IMR-90 (cell line): ENCODE measurements at regions not wholly inside any gene's neighbourhood (a gene's known extent, or its start where the extent isn't known, plus 50 kb on each side); places are given as distances from the start of the nearest gene placed in this dataset.

Experiments
- ATAC-seq: fragments of 200-7000 bp; cut with Tn5 transposase; 2 replicates; pipeline ENCODE4 v1.9.1; 2020; ENCODE audit warnings: low read depth, mild to moderate bottlenecking, moderate library complexity
- BruUV-seq: library from RNA; stranded (reverse); fragments of 400-500 nt; replicated peaks from 2 replicates; lab custom pipeline; 2021; lab: Mats Ljungman, UMichigan
- CTCF ChIA-PET: fragments of 300-600 bp; formaldehyde crosslinking; extraction: SDS; loops from one replicate; lab custom pipeline; 2021; ENCODE audit warnings: antibody characterized with exemption; lab: Yijun Ruan, JAX
- POLR2A ChIA-PET: fragments of 300-600 bp; sonication (Branson Sonifier 250); formaldehyde crosslinking; loops from one replicate; lab custom pipeline; 2022; ENCODE audit warnings: antibody characterized with exemption; ENCODE audit not compliant: unreplicated experiment; lab: Charles Lee
- DNase-seq: peaks from one replicate; pipeline ENCODE4 v3.0.0; 2013
- H2AFZ ChIP-seq: replicated peaks from 2 replicates; pipeline ENCODE3; 2013; ENCODE audit warnings: low read length, mild to moderate bottlenecking; ENCODE audit not compliant: poor library complexity
- H2AK5ac ChIP-seq: 2 replicates; pipeline ENCODE4 v1.6.1; 2013; ENCODE audit warnings: low read depth, low read length, inconsistent platforms
- H2AK9ac ChIP-seq: replicated peaks from 2 replicates; pipeline ENCODE3; 2013; ENCODE audit warnings: mild to moderate bottlenecking, low read depth, low read length, moderate library complexity; ENCODE audit not compliant: poor library complexity
- H2BK120ac ChIP-seq: 2 replicates; pipeline ENCODE4 v1.6.1; 2013; ENCODE audit warnings: low read depth, low read length, inconsistent platforms
- H2BK15ac ChIP-seq: 3 replicates; pipeline ENCODE4 v1.6.1; 2013; ENCODE audit warnings: low read depth, low read length, inconsistent platforms
- H2BK20ac ChIP-seq: 2 replicates; pipeline ENCODE4 v1.6.1; 2013; ENCODE audit warnings: low read depth, mild to moderate bottlenecking, inconsistent platforms, low read length, moderate library complexity
- H2BK5ac ChIP-seq: 2 replicates; pipeline ENCODE4 v1.6.1; 2013; ENCODE audit warnings: mild to moderate bottlenecking, low read depth, low read length, inconsistent platforms; ENCODE audit not compliant: poor library complexity, severe bottlenecking
- H3K14ac ChIP-seq: replicated peaks from 2 replicates; pipeline ENCODE4 v1.6.1; 2013; ENCODE audit warnings: low read depth, low read length, inconsistent platforms
- H3K18ac ChIP-seq: 2 replicates; pipeline ENCODE4 v1.6.1; 2013; ENCODE audit warnings: low read depth, low read length, control low read depth
- H3K23ac ChIP-seq: 2 replicates; pipeline ENCODE4 v1.6.1; 2013; ENCODE audit warnings: low read depth, low read length, inconsistent platforms
- H3K27ac ChIP-seq: 2 replicates; pipeline ENCODE4 v1.5.1; 2013; ENCODE audit warnings: mild to moderate bottlenecking, control low read depth, low read length; ENCODE audit not compliant: insufficient read depth
- H3K27me3 ChIP-seq: 2 replicates; pipeline ENCODE4 v1.6.1; 2013; ENCODE audit warnings: low read length; ENCODE audit not compliant: control insufficient read depth, insufficient read depth
- H3K36me3 ChIP-seq: 2 replicates; pipeline ENCODE4 v1.6.1; 2013; ENCODE audit warnings: low read length, mixed read lengths; ENCODE audit not compliant: control insufficient read depth, insufficient read depth
- H3K4ac ChIP-seq: 2 replicates; pipeline ENCODE4 v1.6.1; 2013; ENCODE audit warnings: low read depth, low read length, inconsistent platforms
- H3K4me1 ChIP-seq: 2 replicates; pipeline ENCODE4 v1.6.1; 2013; ENCODE audit warnings: low read length, mixed read lengths; ENCODE audit not compliant: control insufficient read depth, insufficient read depth
- H3K4me2 ChIP-seq: 2 replicates; pipeline ENCODE4 v1.6.1; 2013; ENCODE audit warnings: low read depth, mild to moderate bottlenecking, control low read depth, low read length, moderate library complexity
- H3K4me3 ChIP-seq: 2 replicates; pipeline ENCODE4 v1.5.1; 2013; ENCODE audit warnings: low read depth, mild to moderate bottlenecking, control low read depth, low read length, moderate library complexity; ENCODE audit not compliant: insufficient read depth
- H3K56ac ChIP-seq: 2 replicates; pipeline ENCODE4 v1.6.1; 2013; ENCODE audit warnings: low read length, inconsistent platforms; ENCODE audit not compliant: insufficient read depth; ENCODE audit errors: extremely low read depth
- H3K79me1 ChIP-seq, 2 experiments: 2 replicates each; pipeline ENCODE4 v1.6.1; 2013; ENCODE audit warnings: low read length in 2 of 2, inconsistent platforms in 1 of 2, low read depth in 1 of 2
- H3K9ac ChIP-seq: 2 replicates; pipeline ENCODE4 v1.6.1; 2013; ENCODE audit warnings: low read depth, low read length, control low read depth
- H3K9me1 ChIP-seq: 2 replicates; pipeline ENCODE4 v1.6.1; 2013; ENCODE audit warnings: low read length, inconsistent platforms; ENCODE audit not compliant: insufficient read depth
- H3K9me3 ChIP-seq: 2 replicates; pipeline ENCODE4 v1.6.1; 2013; ENCODE audit warnings: low read length; ENCODE audit not compliant: control insufficient read depth, insufficient read depth
- H4K20me1 ChIP-seq: 2 replicates; pipeline ENCODE4 v1.6.1; 2013; ENCODE audit warnings: low read length, inconsistent platforms; ENCODE audit not compliant: insufficient read depth
- H4K5ac ChIP-seq: 2 replicates; pipeline ENCODE4 v1.6.1; 2013; ENCODE audit warnings: mild to moderate bottlenecking, low read depth, low read length, control low read depth
- H4K8ac ChIP-seq, 2 experiments: 2 replicates each; pipeline ENCODE4 v1.6.1; 2013; ENCODE audit warnings: low read depth in 2 of 2, low read length in 2 of 2, control low read depth in 1 of 2, inconsistent platforms in 1 of 2
- H4K91ac ChIP-seq: 2 replicates; pipeline ENCODE4 v1.6.1; 2013; ENCODE audit warnings: low read depth, low read length, inconsistent platforms; ENCODE audit not compliant: insufficient read depth
- BHLHE40 ChIP-seq: fragments of 150-350 bp; IDR thresholded peaks from 2 replicates; pipeline ENCODE4 v1.6.1; 2016; ENCODE audit warnings: mild to moderate bottlenecking, low read depth, low read length
- CHD1 ChIP-seq: IDR thresholded peaks from 2 replicates; pipeline ENCODE4 v1.6.1; 2012; ENCODE audit warnings: low read depth, low read length, improper control_type of control experiment
- MAFK ChIP-seq: IDR thresholded peaks from 2 replicates; pipeline ENCODE4 v1.6.1; 2012; ENCODE audit warnings: low read depth, low read length, improper control_type of control experiment
- RAD21 ChIP-seq: IDR thresholded peaks from 2 replicates; pipeline ENCODE4 v1.6.1; 2012; ENCODE audit warnings: low read length, improper control_type of control experiment
- RCOR1 ChIP-seq: IDR thresholded peaks from 2 replicates; pipeline ENCODE4 v1.6.1; 2012; ENCODE audit warnings: mild to moderate bottlenecking, low read length, improper control_type of control experiment; ENCODE audit not compliant: insufficient replicate concordance
- SMC3 ChIP-seq: fragments of 150-350 bp; IDR thresholded peaks from 2 replicates; pipeline ENCODE4 v1.6.1; 2016; ENCODE audit warnings: low read depth, mild to moderate bottlenecking, antibody characterized with exemption, low read length, moderate library complexity
- WGBS, 2 experiments: methylation state at CpG; one replicate each; pipeline versions ENCODE4 v1.1.5 to v1.1.7; 2013; ENCODE audit warnings: missing lambda C conversion rate in 2 of 2; ENCODE audit not compliant: insufficient read length in 1 of 2; ENCODE audit errors: extremely low coverage in 2 of 2; 5-methylcytosine and 5-hydroxymethylcytosine counted together
- dilution Hi-C: fragments of 300-500 bp; cut with HindIII; formaldehyde crosslinking; loops from one replicate; pipeline ENCODE4 v1.14.3; 2018; ENCODE audit warnings: low sequenced_read_pairs; ENCODE audit not compliant: unreplicated experiment
- in situ Hi-C: fragments of 300-500 bp; cut with MboI; formaldehyde crosslinking; loops from 3 replicates; pipeline ENCODE4 v1.14.3; 2019; ENCODE audit warnings: low sequenced_read_pairs, inconsistent platforms, mixed read lengths
- intact Hi-C: fragments of 100-400 bp; cut with micrococcal nuclease; formaldehyde crosslinking; loops from 2 replicates; pipeline ENCODE4 v1.10.0; 2022
- TF ChIP-seq, protein P1 (sequence below): fragments of 150-350 bp; IDR thresholded peaks from 2 replicates; pipeline ENCODE4 v1.6.1; 2016; ENCODE audit warnings: low read depth, mild to moderate bottlenecking, low read length, moderate library complexity, borderline replicate concordance
- TF ChIP-seq, protein P2 (sequence below): fragments of 150-350 bp; IDR thresholded peaks from 2 replicates; pipeline ENCODE4 v1.6.1; 2017; ENCODE audit warnings: mild to moderate bottlenecking, antibody characterized with exemption, low read length, low read depth

DNA sequence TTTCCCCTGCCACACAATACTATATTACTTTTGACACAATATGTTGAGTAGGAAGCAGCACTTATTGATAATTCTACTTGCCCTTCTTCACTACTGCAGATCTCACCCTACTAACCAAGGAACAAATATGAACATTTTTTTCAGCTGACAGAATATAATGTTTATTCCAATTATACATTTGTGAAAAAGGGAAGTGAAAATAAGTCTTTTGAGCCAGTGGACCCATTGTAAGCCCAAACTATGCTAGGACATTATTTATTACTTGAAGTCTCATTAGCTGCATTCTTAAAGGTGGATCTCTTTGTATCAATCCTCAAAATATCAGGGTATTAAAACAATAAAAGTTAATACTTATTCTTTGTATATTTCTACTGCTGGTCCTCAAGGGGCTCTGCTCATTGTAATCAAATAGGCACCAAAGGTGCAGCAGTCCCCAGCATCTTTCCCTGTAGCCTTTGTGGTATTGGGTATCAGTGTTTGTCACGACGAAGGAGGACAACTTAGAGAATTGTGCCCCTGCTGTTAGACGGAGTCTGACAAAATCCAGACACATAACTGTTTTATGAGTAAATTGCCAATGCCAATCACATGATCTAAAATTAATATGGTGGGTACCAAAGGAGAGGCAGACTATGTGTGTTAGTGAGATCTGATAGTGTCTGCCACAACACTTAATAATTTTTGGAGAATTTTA is 453.5 kb upstream of the CDH9 start:
- Histone ChIP-seq H4K20me1 (no peaks in the 10 kb centered on the region), H2BK120ac (no peak overlapping the region), H2AK5ac (no peak overlapping the region), H3K9ac (no peak overlapping the region), H3K4ac (no peak overlapping the region), H3K23ac (no peak overlapping the region), H3K27ac (no peak overlapping the region), H3K4me1 (no peaks in the 10 kb centered on the region), H2BK15ac (no peak overlapping the region), H2AFZ (no peak overlapping the region), H3K18ac (no peak overlapping the region), H2BK20ac (no peak overlapping the region), H3K56ac (no peak overlapping the region), H3K27me3 (no peaks in the 10 kb centered on the region), H4K91ac (no peak overlapping the region), H3K36me3 (no peaks in the 10 kb centered on the region), H4K5ac (no peak overlapping the region), H4K8ac (no peak overlapping the region), H3K79me1 (no peaks in the 10 kb centered on the region), H2BK5ac (no peak overlapping the region), H3K9me1 (no peaks in the 10 kb centered on the region), H3K4me2 (no peak overlapping the region), H3K4me3 (no peak overlapping the region), H3K14ac (no peak overlapping the region), H3K9me3 (no peaks in the 10 kb centered on the region; the same call in 1 of the 2 replicates), H2AK9ac (no peak overlapping the region)
- in situ Hi-C loops (no loop called here), dilution Hi-C loops (no loop called here), intact Hi-C loops (no loop called here)
- ChIA-PET POLR2A (no interaction called here), CTCF (no interaction called here)
- ATAC-seq (no peak), DNase-seq (no peak)
- no peak for TF ChIP-seq MAFK
- TF ChIP-seq BHLHE40, result no peak
- TF ChIP-seq CHD1, result no peak
- TF ChIP-seq, protein P1, sequence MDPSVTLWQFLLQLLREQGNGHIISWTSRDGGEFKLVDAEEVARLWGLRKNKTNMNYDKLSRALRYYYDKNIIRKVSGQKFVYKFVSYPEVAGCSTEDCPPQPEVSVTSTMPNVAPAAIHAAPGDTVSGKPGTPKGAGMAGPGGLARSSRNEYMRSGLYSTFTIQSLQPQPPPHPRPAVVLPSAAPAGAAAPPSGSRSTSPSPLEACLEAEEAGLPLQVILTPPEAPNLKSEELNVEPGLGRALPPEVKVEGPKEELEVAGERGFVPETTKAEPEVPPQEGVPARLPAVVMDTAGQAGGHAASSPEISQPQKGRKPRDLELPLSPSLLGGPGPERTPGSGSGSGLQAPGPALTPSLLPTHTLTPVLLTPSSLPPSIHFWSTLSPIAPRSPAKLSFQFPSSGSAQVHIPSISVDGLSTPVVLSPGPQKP, result no peak
- TF ChIP-seq SMC3, result no peak
- TF ChIP-seq, protein P2, sequence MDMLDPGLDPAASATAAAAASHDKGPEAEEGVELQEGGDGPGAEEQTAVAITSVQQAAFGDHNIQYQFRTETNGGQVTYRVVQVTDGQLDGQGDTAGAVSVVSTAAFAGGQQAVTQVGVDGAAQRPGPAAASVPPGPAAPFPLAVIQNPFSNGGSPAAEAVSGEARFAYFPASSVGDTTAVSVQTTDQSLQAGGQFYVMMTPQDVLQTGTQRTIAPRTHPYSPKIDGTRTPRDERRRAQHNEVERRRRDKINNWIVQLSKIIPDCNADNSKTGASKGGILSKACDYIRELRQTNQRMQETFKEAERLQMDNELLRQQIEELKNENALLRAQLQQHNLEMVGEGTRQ, result no peak
- no peak for TF ChIP-seq RCOR1
- no peak for TF ChIP-seq RAD21
- 70% methylated on average over 2 of the region's 3 CpGs; no CpG with 5 or more reads in 1 of the 2 experiments for WGBS, 2 experiments
- BruUV-seq, result no TSS peak
